HG03025 (cell line): ENCODE measurements at regions not wholly inside any gene's neighbourhood (a gene's known extent, or its start where the extent isn't known, plus 50 kb on each side); places are given as distances from the start of the nearest gene placed in this dataset.

ENCODE experiments used
- ATAC-seq: cut with Tn5 transposase; IDR thresholded peaks from one replicate; pipeline ENCODE4 v1.9.1; 2021; ENCODE audit warnings: mild to moderate bottlenecking, moderate library complexity; ENCODE audit not compliant: unreplicated experiment, low FRiP score

GRCh38 chr7:67940400-67940799 is 943.8 kb downstream of the TYW1 start:
- no peak for ATAC-seq

- no peak for ATAC-seq
Measured at GRCh38 chr7:67947191-67947590, 950.6 kb downstream of the TYW1 start.

GRCh38 chr7:67947646-67948045 is 951.0 kb downstream of the TYW1 start:
- no peak for ATAC-seq

- ATAC-seq: no peak
Measured at GRCh38 chr7:67950321-67951083, 953.9 kb downstream of the TYW1 start.

- no peak for ATAC-seq
Measured at GRCh38 chr7:67955061-67955460, 958.4 kb downstream of the TYW1 start.

GRCh38 chr7:67962863-67963262 is 966.2 kb downstream of the TYW1 start:
- ATAC-seq: no peak

GRCh38 chr7:67976490-67976889 is 979.9 kb downstream of the TYW1 start:
- no peak for ATAC-seq

GRCh38 chr7:67983486-67983885 is 986.9 kb downstream of the TYW1 start:
- ATAC-seq: no peak

- ATAC-seq: no peak
Measured at GRCh38 chr7:67984326-67984725, 987.7 kb downstream of the TYW1 start.

GRCh38 chr7:67989142-67989541 is 992.5 kb downstream of the TYW1 start:
- no peak for ATAC-seq

GRCh38 chr7:67990003-67990402 is 993.4 kb downstream of the TYW1 start:
- no peak for ATAC-seq

GRCh38 chr7:67990716-67991115 is 994.1 kb downstream of the TYW1 start:
- ATAC-seq: no peak

- no peak for ATAC-seq
Measured at GRCh38 chr7:67992287-67992686, 995.7 kb downstream of the TYW1 start.

- ATAC-seq: no peak
Measured at GRCh38 chr7:68005992-68006391, 1009.4 kb downstream of the TYW1 start.

- ATAC-seq: no peak
Measured at GRCh38 chr7:68006619-68007018, 1010.0 kb downstream of the TYW1 start.

GRCh38 chr7:68009716-68010115 is 1013.1 kb downstream of the TYW1 start:
- ATAC-seq: no peak

- no peak for ATAC-seq
Measured at GRCh38 chr7:68014031-68014736, 1017.6 kb downstream of the TYW1 start.

GRCh38 chr7:68015122-68015977 is 1018.7 kb downstream of the TYW1 start:
- no peak for ATAC-seq

GRCh38 chr7:68015978-68016532 is 1019.4 kb downstream of the TYW1 start:
- no peak for ATAC-seq

- ATAC-seq: no peak
Measured at GRCh38 chr7:68020102-68020501, 1023.5 kb downstream of the TYW1 start.

- no peak for ATAC-seq
Measured at GRCh38 chr7:68025369-68025768, 1028.7 kb downstream of the TYW1 start.
